H54 (cell line): ENCODE measurements at regions not wholly inside any gene's neighbourhood (a gene's known extent, or its start where the extent isn't known, plus 50 kb on each side); places are given as distances from the start of the nearest gene placed in this dataset.
"Not testable (repeated sequence)": the region's sequence is repeated elsewhere in the genome, so short reads cannot be mapped to it uniquely, and the experiment has no call there.

ENCODE experiments used
- DNase-seq: peaks from one replicate; pipeline ENCODE4 v3.0.0; 2011; ENCODE audit warnings: low spot score, mixed read lengths; ENCODE audit not compliant: insufficient read length
- FAIRE-seq: peaks from 3 replicates; lab custom pipeline; 2011; peaks lifted over from hg19 to GRCh38; lab: Jason Lieb, UNC
- POLR2A ChIP-seq: IDR thresholded peaks from 2 replicates; pipeline ENCODE4 v1.6.1; 2011; ENCODE audit warnings: low read depth, mild to moderate bottlenecking, low read length

- no peak for TF ChIP-seq POLR2A
- DNase-seq (no peak), FAIRE-seq (no peak)
Measured at GRCh38 chr14:53386362-53386761, 233.2 kb upstream of the DDHD1 start.

- FAIRE-seq: no peak
- no peak for TF ChIP-seq POLR2A
Measured at GRCh38 chr14:53384536-53384935, 231.4 kb upstream of the DDHD1 start.

GRCh38 chr14:53384073-53384472, 230.9 kb upstream of the DDHD1 start:
- no peak for TF ChIP-seq POLR2A
- DNase-seq (no peak), FAIRE-seq (no peak)

More at GRCh38 chr14:53384536-53384935, 231.4 kb upstream of the DDHD1 start:
- DNase-seq: no peak

GRCh38 chr14:53381895-53382294, 228.8 kb upstream of the DDHD1 start:
- no peak for DNase-seq
- no peak for TF ChIP-seq POLR2A
- FAIRE-seq: no peak

- FAIRE-seq (no peak), DNase-seq (no peak)
- no peak for TF ChIP-seq POLR2A
Measured at GRCh38 chr14:53380867-53381225, 227.7 kb upstream of the DDHD1 start.

- no peak for TF ChIP-seq POLR2A
- DNase-seq (no peak), FAIRE-seq (no peak)
Measured at GRCh38 chr14:53380052-53380866, 227.1 kb upstream of the DDHD1 start.

- DNase-seq (no peak), FAIRE-seq (no peak)
- no peak for TF ChIP-seq POLR2A
Measured at GRCh38 chr14:53378142-53378541, 225.0 kb upstream of the DDHD1 start.

GRCh38 chr14:53376064-53376463, 222.9 kb upstream of the DDHD1 start:
- TF ChIP-seq POLR2A: no peak
- DNase-seq (no peak), FAIRE-seq (no peak)

GRCh38 chr14:53375599-53375998, 222.5 kb upstream of the DDHD1 start:
- FAIRE-seq (no peak), DNase-seq (no peak)
- no peak for TF ChIP-seq POLR2A

- FAIRE-seq (no peak), DNase-seq (no peak)
- TF ChIP-seq POLR2A: no peak
Measured at GRCh38 chr14:53368711-53369201, 215.6 kb upstream of the DDHD1 start.

GRCh38 chr14:53368066-53368465, 214.9 kb upstream of the DDHD1 start:
- DNase-seq (no peak), FAIRE-seq (no peak)
- TF ChIP-seq POLR2A: no peak

- DNase-seq (no peak), FAIRE-seq (no peak)
- no peak for TF ChIP-seq POLR2A
Measured at GRCh38 chr14:53367644-53368026, 214.5 kb upstream of the DDHD1 start.

GRCh38 chr14:53365486-53366130, 212.5 kb upstream of the DDHD1 start:
- TF ChIP-seq POLR2A: no peak
- FAIRE-seq (no peak), DNase-seq (no peak)

- not testable (repeated sequence) for FAIRE-seq
Measured at GRCh38 chr14:53362916-53363315, 209.8 kb upstream of the DDHD1 start.

GRCh38 chr14:53360829-53361228, 207.7 kb upstream of the DDHD1 start:
- TF ChIP-seq POLR2A: no peak
- no peak for DNase-seq
- FAIRE-seq: no peak

More at GRCh38 chr14:53362916-53363315, 209.8 kb upstream of the DDHD1 start:
- not testable (repeated sequence) for DNase-seq
